HL-60 (cell line): ENCODE measurements at regions not wholly inside any gene's neighbourhood (a gene's known extent, or its start where the extent isn't known, plus 50 kb on each side); places are given as distances from the start of the nearest gene placed in this dataset.

Source experiments
- DNase-seq, 2 experiments: peaks; one replicate each; pipeline ENCODE4 v3.0.0-alpha.2; 2010 to 2020; ENCODE audit warnings: low read depth in 1 of 2, low spot score in 1 of 2
- H3K27ac ChIP-seq: fragments of 250-450 bp; sonication (Bioruptor Pico); replicated peaks from 2 replicates; pipeline ENCODE4 v1.5.1; 2020; ENCODE audit warnings: mild to moderate bottlenecking, moderate library complexity
- H3K27me3 ChIP-seq: fragments of 250-450 bp; sonication (Bioruptor Pico); 2 replicates; pipeline ENCODE4 v1.5.1; 2021; ENCODE audit warnings: mild to moderate bottlenecking, moderate library complexity; ENCODE audit not compliant: insufficient read depth, poor library complexity, severe bottlenecking
- H3K4me3 ChIP-seq: replicated peaks from 2 replicates; pipeline ENCODE4 v1.5.1; 2011; ENCODE audit warnings: mild to moderate bottlenecking, control low read depth, low read length; ENCODE audit not compliant: insufficient read depth
- GABPA ChIP-seq: IDR thresholded peaks from 2 replicates; pipeline ENCODE4 v1.6.1; 2012; ENCODE audit warnings: low read depth
- POLR2AphosphoS5 ChIP-seq: IDR thresholded peaks from 2 replicates; pipeline ENCODE4 v1.6.1; 2012; ENCODE audit warnings: low read depth
- REST ChIP-seq: IDR thresholded peaks from 2 replicates; pipeline ENCODE4 v1.6.1; 2012; ENCODE audit warnings: low read depth; ENCODE audit not compliant: insufficient replicate concordance
- SPI1 ChIP-seq: IDR thresholded peaks from 2 replicates; pipeline ENCODE4 v1.6.1; 2012; ENCODE audit warnings: low read depth, mild to moderate bottlenecking, borderline replicate concordance
- TF ChIP-seq, protein P1 (sequence below): IDR thresholded peaks from one replicate; pipeline ENCODE4 v1.5.1; 2011; ENCODE audit warnings: low read length, control low read depth, inconsistent platforms; ENCODE audit not compliant: insufficient read depth

GRCh38 chr3:67291287-67292252 lies 293.5 kb downstream of the KBTBD8 start:
- H3K27ac ChIP-seq = no peak overlapping the region
- TF ChIP-seq, protein P1, sequence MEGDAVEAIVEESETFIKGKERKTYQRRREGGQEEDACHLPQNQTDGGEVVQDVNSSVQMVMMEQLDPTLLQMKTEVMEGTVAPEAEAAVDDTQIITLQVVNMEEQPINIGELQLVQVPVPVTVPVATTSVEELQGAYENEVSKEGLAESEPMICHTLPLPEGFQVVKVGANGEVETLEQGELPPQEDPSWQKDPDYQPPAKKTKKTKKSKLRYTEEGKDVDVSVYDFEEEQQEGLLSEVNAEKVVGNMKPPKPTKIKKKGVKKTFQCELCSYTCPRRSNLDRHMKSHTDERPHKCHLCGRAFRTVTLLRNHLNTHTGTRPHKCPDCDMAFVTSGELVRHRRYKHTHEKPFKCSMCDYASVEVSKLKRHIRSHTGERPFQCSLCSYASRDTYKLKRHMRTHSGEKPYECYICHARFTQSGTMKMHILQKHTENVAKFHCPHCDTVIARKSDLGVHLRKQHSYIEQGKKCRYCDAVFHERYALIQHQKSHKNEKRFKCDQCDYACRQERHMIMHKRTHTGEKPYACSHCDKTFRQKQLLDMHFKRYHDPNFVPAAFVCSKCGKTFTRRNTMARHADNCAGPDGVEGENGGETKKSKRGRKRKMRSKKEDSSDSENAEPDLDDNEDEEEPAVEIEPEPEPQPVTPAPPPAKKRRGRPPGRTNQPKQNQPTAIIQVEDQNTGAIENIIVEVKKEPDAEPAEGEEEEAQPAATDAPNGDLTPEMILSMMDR = no peak
- TF ChIP-seq REST = no peak
- TF ChIP-seq POLR2AphosphoS5 = no peak
- TF ChIP-seq SPI1 = no peak

DNA sequence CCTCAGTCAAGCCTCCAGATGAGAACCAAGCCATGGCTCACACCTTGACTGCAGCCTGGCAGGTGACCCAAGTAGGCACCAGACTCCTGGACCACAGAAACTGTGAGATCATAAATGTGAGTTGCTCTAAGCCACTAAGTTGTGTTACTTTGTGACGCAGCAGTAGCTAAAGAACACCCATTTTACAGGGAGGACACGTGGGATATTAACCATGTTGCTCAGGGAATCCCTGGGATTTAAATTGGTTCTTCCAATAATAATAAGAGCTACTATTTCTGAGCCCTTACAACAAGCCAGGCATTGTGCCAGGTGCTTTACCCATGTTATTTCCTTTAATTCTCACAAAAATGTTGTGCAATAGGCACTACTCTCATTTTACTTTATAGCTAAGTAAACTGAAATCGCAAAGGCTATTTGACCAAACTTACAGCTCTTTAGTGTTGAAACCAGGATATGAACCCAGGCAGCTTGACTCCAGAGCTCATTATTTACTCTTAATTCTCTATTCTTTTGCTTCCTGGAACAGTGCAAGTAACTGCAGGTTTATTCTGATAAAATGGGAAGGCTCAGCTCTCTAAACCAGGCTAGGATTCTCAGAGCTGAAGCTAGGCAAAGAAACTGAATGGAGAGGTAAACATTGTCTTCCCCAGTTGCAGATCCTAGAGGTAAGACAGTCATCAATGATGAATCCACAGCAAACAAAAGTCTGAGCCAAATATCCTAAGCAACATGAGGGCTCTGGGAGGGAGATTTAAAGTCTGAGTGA lies 294.4 kb downstream of the KBTBD8 start:
- DNase-seq = no peak
- no peak overlapping the region for H3K4me3 ChIP-seq
- H3K27me3 ChIP-seq = no peaks in the 10 kb centered on the region
- TF ChIP-seq, protein P1 = no peak
- TF ChIP-seq SPI1 (no peak), POLR2AphosphoS5 (no peak)
- H3K27ac ChIP-seq = no peak overlapping the region

More at GRCh38 chr3:67291287-67292252, 293.5 kb downstream of the KBTBD8 start:
- no peak for DNase-seq
- H3K27me3 ChIP-seq = no peaks in the 10 kb centered on the region
- no peak overlapping the region for H3K4me3 ChIP-seq

DNA sequence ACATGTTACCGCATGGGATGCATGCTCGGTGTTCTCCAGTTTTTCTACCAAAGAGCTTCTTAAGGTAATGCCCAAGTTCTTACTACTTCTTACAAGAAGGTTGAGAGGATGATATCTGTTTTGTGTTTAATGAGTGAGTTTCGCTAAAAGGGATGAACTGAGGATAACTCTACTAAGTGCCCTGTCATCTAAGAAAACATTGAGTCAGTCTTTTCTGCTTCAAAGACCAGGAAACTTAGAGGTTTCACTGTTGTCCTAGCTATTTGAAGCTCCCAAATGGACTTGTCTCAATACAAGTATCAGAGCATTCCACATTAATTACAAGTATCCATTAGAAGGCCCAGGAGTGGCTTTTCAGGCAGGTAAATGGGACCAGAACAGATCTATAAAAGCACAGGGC lies 296.2 kb downstream of the KBTBD8 start:
- H3K27ac ChIP-seq = no peak overlapping the region
- H3K4me3 ChIP-seq = no peak overlapping the region
- TF ChIP-seq POLR2AphosphoS5 (no peak), REST (no peak), SPI1 (no peak), GABPA (no peak)
- TF ChIP-seq, protein P1 = no peak
- DNase-seq = no peak
- no peaks in the 10 kb centered on the region for H3K27me3 ChIP-seq
